HEK293 (cell line): ENCODE measurements at regions not wholly inside any gene's neighbourhood (a gene's known extent, or its start where the extent isn't known, plus 50 kb on each side); places are given as distances from the start of the nearest gene placed in this dataset.

ENCODE experiments used
- KLF1 ChIP-seq: fragments of 450-650 bp; formaldehyde crosslinking; IDR thresholded peaks from 2 replicates; pipeline ENCODE4 v1.5.1; 2016; ENCODE audit warnings: missing biosample characterization, missing genetic modification characterization
- KLF9 ChIP-seq: fragments of 450-650 bp; formaldehyde crosslinking; IDR thresholded peaks from 2 replicates; pipeline ENCODE4 v1.5.1; 2016; ENCODE audit warnings: missing biosample characterization, missing genetic modification characterization, low read depth
- TCF7L2 ChIP-seq: IDR thresholded peaks from 2 replicates; pipeline ENCODE4 v1.6.1; 2011; ENCODE audit warnings: low read depth, mild to moderate bottlenecking, inconsistent platforms, low read length, moderate library complexity, borderline replicate concordance
- ZNF114 ChIP-seq: fragments of 450-650 bp; formaldehyde crosslinking; IDR thresholded peaks from 2 replicates; pipeline ENCODE4 v1.5.0; 2017; ENCODE audit warnings: missing biosample characterization, missing genetic modification characterization
- ZNF184 ChIP-seq: fragments of 450-650 bp; IDR thresholded peaks from 2 replicates; pipeline ENCODE4 v1.5.1; 2018; ENCODE audit warnings: missing biosample characterization, mild to moderate bottlenecking, missing genetic modification characterization
- ZNF558 ChIP-seq: fragments of 450-650 bp; formaldehyde crosslinking; IDR thresholded peaks from 2 replicates; pipeline ENCODE4 v1.5.1; 2016; ENCODE audit warnings: missing biosample characterization, missing genetic modification characterization
- ZNF561 ChIP-seq: fragments of 450-650 bp; IDR thresholded peaks from 2 replicates; pipeline ENCODE4 v1.5.1; 2018; ENCODE audit warnings: missing biosample characterization, missing genetic modification characterization, borderline replicate concordance
- ZNF629 ChIP-seq: fragments of 450-650 bp; formaldehyde crosslinking; IDR thresholded peaks from 2 replicates; pipeline ENCODE4 v1.5.1; 2017; ENCODE audit warnings: missing biosample characterization, missing genetic modification characterization
- ZNF777 ChIP-seq: fragments of 450-650 bp; formaldehyde crosslinking; IDR thresholded peaks from 2 replicates; pipeline ENCODE4 v1.5.1; 2017; ENCODE audit warnings: missing biosample characterization, missing genetic modification characterization, borderline replicate concordance
- TF ChIP-seq, protein P1 (sequence below): fragments of 450-650 bp; formaldehyde crosslinking; IDR thresholded peaks from 2 replicates; pipeline ENCODE4 v1.5.1; 2016; ENCODE audit warnings: missing biosample characterization, missing genetic modification characterization
- TF ChIP-seq, protein P2 (sequence below): fragments of 450-650 bp; formaldehyde crosslinking; IDR thresholded peaks from 2 replicates; pipeline ENCODE4 v1.5.1; 2017; ENCODE audit warnings: missing biosample characterization, missing genetic modification characterization

GRCh38 chr10:78464118-78464855 lies 430.6 kb downstream of the RPS24 start:
- TF ChIP-seq, protein P1, sequence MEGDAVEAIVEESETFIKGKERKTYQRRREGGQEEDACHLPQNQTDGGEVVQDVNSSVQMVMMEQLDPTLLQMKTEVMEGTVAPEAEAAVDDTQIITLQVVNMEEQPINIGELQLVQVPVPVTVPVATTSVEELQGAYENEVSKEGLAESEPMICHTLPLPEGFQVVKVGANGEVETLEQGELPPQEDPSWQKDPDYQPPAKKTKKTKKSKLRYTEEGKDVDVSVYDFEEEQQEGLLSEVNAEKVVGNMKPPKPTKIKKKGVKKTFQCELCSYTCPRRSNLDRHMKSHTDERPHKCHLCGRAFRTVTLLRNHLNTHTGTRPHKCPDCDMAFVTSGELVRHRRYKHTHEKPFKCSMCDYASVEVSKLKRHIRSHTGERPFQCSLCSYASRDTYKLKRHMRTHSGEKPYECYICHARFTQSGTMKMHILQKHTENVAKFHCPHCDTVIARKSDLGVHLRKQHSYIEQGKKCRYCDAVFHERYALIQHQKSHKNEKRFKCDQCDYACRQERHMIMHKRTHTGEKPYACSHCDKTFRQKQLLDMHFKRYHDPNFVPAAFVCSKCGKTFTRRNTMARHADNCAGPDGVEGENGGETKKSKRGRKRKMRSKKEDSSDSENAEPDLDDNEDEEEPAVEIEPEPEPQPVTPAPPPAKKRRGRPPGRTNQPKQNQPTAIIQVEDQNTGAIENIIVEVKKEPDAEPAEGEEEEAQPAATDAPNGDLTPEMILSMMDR (tag by site-specific recombination) = no peak
- no peak for TF ChIP-seq ZNF777 (tag by site-specific recombination)
- no peak for TF ChIP-seq ZNF184
- TF ChIP-seq KLF1 (tag by site-specific recombination) = no peak
- TF ChIP-seq ZNF629 (tag by site-specific recombination) = no peak
- no peak for TF ChIP-seq ZNF561 (tag by site-specific recombination)
- no peak for TF ChIP-seq ZNF558 (tag by site-specific recombination)
- no peak for TF ChIP-seq KLF9 (tag by site-specific recombination)
- TF ChIP-seq, protein P2, sequence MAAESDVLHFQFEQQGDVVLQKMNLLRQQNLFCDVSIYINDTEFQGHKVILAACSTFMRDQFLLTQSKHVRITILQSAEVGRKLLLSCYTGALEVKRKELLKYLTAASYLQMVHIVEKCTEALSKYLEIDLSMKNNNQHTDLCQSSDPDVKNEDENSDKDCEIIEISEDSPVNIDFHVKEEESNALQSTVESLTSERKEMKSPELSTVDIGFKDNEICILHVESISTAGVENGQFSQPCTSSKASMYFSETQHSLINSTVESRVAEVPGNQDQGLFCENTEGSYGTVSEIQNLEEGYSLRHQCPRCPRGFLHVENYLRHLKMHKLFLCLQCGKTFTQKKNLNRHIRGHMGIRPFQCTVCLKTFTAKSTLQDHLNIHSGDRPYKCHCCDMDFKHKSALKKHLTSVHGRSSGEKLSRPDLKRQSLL = no peak
- no peak for TF ChIP-seq ZNF114 (tag by site-specific recombination)
- TF ChIP-seq TCF7L2 = no peak
